HG03558 (cell line): ENCODE measurements at regions not wholly inside any gene's neighbourhood (a gene's known extent, or its start where the extent isn't known, plus 50 kb on each side); places are given as distances from the start of the nearest gene placed in this dataset.
"Not testable (repeated sequence)": the region's sequence is repeated elsewhere in the genome, so short reads cannot be mapped to it uniquely, and the experiment has no call there.

Source experiments
- ATAC-seq: cut with Tn5 transposase; IDR thresholded peaks from one replicate; pipeline ENCODE4 v1.9.1; 2021; ENCODE audit warnings: moderate number of reproducible peaks; ENCODE audit not compliant: unreplicated experiment; ENCODE audit errors: extremely low read depth

DNA sequence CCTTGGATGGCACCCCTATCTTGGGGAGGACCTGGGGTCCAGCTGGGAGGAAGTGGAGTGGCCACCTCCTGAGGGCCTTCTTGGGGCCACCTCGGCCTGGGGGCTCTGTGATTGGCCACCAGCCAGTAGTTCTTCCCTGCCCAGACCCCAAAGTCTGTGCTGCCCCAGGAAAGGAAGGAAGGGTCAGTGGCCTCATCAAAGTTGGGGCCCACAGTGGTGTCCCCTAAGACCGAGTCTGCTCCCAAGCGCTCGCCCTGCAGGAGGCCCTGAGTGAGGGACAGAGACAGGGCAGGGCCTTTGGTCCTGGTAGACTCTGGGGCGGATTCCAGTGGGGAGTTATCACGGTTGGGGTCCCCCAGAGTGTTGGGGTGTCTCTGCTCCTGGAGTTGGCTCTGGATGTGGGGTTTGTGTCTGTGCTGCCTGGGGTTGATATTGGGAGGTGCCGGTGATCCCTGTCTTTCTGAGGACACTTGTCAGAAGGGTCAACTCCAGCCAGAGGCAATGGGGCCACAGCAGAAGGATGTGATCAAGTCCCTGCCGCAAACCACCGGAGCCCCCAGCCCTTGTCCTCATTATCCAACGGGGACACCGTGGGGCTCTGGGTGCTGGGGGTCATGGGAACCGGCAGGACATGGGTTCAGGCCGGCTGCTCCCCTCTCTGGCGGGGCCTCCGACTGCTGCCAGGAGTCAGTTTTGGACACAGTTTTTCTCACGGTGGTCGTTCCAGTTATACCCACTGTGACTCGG, 364.3 kb downstream of the TMEM121 start:
- no peak for ATAC-seq

DNA sequence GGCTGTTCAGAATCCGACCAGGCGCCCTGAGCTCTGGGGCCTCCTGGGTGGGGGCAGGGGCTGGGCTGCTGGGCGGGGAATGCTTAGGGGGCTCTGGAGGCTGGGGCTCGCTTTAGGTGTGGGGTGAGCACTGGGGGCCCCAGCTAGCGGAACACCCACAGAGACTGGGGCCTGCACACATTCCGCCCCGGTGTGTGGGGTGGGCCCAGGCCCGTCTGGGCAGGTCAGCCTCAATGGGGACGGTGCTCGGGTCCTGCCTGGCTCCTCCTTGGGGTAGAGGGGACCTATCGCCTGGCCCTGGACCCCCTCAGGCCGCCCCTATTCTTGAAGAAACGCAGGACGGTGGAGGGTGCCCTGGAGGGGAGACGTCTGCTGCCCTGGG, 364.8 kb downstream of the TMEM121 start:
- ATAC-seq: no peak

DNA sequence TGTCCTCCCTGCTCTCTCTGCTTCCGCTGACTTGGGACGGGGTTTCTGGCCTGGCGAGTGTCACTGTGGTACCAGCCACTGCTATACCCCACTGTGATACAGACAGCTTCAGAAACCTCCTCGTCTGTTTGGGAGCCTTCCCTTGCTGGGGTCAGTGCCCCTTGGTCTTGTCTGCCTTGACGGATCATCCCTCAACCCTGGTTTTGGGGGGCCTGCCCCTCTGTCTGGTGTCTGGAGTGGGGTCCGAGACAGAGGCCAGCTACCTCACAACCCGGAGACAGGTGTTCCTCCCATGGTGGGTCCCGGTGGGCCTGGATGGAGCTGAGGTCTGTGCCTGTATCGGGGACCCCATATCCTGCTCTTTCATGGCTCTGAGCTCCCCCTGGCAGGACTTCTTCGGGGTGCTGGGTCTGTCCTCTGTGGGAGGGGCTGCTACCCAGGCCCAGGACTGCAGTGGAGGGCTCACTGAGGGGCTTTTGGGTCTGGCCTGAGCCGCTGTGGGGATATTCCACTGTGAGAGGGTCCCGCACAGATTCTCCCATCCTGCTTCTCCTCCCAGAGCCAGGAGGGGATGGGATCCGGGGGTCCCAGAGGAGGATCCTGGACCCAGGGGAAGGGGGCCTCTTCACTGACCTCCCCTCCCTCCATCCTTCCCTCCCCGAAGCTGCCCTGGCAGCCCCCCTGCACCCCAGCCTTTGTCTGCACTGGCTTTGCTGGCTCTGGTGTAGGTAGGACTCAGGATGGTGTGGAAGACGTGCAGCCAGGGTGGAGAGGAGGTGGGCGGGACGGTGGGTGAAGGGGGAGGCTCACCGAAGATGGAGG, 365.5 kb downstream of the TMEM121 start:
- no peak for ATAC-seq

DNA sequence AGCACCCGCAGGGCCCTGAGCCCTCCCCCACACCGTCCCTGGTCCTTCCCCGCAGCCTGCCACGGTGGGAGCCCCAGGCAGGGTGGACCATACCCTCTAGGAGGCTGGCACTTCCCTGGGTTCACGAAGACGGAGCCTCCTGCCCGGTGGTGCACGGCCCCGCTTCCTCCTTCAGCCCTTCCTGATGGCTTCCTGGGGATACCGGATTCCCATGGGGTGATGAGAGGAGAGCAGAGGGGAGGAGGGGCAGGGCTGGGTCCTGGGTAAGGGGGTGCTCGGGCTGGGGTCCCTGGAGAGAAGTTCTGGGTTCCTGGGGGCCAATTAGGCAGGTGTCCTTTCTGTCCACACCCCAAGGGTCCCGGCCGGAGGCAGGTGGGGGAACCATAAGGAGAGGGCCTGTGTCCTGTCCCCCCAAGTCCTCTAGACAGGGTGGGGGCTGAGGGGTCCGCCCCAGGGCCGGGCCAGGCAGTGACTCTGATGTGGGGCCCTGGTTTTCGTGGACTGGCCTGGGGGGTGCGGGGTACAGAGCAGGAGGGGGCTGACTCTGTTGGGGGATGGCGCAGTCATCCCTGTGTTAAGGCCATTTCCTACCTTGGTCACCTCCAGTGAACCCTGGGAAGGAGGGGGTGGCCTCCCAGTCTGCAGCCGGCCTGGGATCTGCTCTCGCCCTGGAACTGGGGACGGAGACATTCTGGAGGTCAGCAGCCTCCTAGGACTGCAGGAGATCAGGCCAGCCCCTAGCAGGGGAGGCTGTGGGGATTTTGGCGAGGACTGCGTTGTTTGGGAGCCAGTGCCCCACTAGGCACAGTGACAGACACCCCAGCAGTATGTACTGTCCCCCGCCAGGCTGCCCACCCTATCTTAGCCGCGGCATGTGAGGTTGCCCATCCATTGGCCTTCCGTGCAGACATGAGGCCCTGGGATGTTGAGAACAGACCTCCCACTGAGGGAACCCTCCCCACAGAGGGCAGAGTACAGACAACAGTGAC, 366.4 kb downstream of the TMEM121 start:
- ATAC-seq: not testable (repeated sequence)

DNA sequence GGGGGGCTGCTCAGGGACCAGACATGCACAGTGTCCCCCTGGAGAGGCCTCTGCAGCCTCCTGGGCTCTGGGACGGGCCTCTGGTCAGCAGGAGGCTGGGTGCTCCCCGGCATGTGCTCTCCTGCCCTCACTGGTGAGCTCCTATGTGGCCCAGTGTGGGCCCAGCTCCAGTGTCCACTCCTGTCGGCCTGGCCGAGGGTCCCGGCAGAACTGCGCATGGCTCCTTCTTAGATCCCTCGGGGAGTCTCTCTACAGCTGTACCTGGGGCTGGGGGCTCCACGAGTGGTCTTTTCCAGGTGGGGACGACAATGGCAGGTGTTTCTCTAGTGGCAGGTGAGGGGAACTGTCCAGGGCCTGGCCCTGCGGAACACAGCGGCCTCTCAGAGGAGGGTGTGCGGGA, 367.3 kb downstream of the TMEM121 start:
- not testable (repeated sequence) for ATAC-seq

DNA sequence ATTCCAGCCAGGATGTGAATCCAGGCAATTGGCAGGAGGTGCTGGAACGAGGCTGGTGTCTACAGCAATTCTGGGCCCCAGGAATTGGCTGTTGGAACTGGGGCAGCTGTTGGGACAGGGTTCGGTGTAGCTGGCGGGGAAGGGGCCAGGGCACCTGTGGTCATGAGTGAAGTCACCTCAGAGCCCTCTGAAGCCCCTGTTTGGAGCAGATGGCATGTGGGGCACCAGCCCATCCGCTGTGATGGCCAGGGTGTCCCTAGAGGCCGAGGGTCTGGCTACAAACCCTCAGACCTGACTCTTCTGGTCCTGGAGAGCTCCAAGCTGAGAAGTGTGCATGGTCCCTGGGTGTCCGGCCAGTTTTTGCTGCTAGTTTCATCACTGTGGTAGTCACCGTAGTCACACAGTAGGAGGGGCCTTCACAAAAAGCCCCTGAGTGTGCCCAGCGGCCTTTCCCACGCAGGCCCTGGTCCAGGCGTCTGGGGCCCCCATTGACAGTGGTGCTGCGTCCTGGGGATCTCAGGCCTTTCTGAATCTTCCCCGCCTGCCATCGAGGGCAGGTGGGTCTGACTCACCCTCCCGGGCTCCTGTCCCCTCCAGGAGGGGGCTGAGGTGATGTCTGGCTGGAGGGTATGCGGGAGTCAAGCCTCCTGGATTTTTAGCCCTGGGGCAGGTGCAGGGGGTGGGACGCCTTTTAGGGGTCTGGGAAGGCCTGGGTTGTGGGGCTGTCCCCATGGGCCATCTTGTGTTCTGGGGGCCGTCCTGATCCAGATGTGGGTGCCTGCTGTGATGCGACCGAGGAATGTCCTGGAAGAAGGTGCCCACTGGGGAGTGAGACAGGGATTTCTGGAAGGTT, 368.0 kb downstream of the TMEM121 start:
- no peak for ATAC-seq

DNA sequence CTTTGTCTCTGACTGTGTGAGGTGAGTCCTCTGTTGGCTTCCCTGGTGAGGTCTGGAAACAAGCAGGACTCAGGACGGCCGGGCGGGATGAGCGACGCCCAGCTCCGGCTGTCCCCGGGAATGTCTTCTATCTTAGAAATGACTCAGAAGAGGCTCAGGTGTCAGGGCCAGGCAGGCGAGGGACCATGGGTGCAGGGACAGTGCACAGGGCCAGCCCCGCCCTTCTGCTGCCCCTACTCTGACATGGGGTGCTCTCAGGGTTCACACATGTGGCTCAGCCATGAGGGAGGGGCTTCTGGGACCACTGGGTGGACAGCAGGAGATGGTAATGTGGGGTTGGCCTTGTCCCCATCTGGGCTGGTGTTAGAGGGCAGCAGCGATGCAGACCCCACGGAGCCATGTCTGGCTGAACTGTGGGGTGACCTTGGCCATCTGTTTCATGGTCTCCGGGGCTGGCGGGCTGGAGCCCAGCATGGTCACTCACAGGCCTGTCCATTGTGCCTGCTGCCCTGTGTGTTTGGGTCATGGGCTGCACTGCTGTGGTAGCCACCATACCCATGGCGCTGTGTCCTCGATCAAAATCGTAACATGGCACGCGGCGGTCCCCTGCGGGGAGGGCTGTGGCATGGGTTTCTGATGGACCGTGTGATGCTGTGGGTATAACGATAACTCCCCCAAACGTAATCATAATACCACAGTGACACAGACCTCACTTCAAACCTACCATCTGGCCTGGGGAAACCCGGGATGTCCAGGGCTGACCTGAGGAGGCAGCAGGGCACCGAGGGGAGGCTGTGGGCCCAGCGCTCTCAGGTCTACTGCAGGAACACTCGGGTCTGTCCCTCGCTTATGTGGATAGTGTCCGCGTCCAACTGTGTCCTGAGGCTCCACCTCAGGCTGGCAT, 368.8 kb downstream of the TMEM121 start:
- no peak for ATAC-seq

DNA sequence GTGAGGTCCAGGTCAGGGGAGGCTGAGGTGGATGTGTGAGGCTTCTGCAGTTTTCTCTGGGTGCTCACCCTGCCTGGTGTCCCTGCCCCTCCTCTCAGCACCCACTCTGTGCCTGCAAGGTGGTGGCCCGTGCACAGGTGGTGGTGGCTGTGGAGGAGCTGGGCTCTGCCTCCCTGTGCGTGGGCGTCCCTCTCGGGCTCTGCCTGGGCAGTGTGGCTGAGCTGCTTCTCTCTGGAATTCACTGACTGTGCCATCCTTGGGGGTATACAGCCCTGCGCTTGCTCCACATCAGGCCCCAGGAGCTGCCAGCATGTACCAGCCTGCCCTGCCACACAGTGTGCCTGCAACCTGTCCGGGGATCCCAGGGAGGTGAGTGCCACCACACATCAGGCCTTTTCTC, 369.8 kb downstream of the TMEM121 start:
- not testable (repeated sequence) for ATAC-seq

DNA sequence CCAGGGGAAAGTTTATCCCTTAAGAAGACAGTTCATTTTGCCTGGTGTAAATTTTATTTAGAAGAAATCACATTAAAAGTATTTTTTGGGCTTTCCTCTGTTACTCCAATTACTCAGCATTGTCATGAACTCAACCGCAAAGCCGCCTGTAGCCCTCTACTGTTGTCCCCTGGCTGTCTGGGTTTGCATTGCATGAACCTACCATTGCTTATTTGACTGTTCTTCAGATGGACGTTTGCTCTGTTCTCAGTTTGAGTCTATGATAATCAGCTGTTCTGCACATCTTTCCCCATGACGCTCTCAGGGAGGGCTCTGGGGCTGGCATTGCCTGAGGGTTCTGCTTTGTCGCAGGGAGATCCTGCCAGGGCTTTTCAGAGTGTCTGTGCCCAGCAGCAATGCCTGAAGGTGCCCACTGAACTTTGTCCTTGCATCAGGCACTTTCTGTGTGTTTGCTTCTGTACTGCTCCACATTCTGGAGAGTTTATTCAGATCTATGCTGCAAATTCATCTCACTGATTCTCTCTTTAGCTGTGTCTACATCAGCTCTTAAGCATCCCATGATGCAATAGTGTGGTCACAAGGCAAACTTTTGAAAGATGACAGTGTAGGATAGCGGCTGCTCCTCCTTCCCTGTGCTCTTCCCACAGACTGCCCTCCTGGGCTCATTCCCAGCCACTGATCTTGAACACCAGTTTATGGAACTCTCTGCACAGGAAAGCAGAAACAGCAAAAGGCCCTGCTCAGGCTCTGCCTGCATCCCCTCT, 370.8 kb downstream of the TMEM121 start:
- not testable (repeated sequence) for ATAC-seq

DNA sequence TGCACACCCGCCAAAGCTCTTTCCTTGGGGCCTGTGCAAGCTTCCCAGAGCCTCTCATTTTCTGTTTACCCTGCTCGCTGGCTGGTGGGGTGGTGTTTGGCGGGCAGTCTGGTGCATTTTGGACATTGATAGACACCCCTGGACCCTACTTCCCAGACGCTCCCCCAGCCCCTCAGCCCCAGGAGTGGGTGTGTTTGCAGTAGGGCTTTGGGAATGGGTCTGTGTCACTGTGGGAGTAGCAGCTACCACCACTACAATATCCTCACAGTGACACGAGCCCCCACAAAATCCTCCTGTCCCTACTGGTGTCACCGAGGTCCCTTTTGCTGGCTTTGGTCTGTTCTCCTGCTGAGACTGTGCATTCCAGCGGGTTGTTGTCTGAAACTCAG, 371.3 kb downstream of the TMEM121 start:
- no peak for ATAC-seq

DNA sequence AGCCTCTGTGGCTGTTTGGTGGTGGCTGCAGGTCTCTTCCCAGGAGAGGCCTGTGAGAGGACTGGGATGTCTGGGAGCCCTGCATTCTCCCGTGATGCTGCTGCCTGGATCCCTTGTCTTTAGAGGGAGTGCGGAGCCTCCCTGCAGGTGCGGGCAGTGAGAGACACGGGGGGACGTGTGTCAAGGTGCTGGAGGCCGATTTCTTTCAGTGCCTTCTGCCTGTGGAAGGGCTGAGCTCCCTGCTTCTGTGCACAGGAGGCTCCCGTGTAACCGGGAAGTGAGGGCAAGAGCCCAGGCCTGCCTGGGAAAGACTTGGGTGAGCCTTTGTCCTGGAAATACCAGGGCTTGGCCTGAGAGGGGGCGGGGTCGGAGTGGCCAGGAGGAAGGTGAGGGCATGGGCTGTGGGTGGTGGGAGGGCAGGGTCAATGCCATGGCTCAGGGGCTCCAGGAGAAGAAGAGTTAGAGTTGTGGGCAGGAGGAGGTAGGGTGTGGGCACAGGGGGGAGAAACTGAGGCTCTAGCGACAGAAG, 372.2 kb downstream of the TMEM121 start:
- no peak for ATAC-seq

DNA sequence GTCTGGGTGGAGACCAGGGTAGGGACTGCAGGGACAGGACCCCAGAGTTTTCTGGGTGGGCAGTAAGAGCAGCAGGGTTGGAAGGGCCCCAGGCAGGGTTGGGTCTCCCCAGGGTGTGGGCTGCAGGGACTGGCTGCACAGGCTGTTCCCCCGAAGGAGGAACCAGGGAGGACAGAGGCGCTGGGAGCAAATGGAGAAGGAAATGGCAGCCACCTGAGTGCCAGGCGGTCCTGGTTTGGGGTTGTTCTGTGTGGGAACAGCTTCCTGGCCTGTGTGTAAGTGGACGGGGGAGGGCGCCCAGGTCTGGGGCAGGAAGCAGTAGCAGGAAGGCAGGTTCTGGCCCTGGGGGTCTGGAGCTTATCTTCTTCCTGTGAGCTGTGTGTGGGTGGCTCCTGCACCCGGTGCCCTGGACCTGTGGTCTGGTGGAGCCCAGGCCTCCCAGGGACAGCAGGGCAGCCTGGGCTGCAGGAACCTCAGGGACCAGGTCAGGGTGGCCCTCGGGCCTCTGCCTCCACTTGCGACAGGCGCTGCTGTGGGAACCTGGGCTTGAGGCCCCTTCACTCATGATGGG, 372.8 kb downstream of the TMEM121 start:
- ATAC-seq: no peak

DNA sequence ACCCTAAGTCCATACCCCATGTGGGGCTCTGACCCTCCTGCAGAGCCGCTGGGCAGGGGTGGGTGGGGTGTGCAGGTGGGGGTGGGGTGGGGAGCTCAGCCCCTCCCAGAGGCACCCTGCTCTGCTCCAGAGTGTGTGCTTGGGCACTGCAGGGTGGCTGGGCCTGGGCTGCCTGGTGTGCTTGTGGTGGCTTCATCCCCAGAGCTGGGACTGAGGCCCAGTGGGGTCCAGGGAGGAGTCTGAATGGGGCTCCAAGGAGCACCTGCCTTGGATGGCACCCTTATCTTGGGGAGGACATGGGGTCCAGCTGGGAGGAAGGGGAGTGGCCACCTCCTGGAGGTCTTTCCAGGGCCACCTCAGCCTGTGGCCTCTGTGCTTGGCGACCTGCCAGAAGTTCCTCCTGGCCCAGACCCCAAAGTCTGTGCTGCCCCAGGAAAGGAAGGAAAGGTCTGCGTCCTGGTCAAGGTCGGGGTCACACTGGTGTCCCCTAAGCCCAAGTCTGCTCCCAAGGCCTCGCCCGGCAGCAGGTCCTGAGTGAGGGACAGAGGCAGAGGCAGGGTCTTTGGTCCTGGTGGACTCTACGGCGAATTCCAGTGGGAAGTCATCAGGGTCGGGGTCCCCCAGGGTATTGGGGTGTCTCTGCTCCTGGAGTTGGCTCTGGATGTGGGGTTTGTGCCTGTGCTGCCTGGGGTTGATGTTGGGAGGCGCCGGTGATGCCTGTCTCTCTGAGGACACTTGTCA, 373.4 kb downstream of the TMEM121 start:
- no peak for ATAC-seq

DNA sequence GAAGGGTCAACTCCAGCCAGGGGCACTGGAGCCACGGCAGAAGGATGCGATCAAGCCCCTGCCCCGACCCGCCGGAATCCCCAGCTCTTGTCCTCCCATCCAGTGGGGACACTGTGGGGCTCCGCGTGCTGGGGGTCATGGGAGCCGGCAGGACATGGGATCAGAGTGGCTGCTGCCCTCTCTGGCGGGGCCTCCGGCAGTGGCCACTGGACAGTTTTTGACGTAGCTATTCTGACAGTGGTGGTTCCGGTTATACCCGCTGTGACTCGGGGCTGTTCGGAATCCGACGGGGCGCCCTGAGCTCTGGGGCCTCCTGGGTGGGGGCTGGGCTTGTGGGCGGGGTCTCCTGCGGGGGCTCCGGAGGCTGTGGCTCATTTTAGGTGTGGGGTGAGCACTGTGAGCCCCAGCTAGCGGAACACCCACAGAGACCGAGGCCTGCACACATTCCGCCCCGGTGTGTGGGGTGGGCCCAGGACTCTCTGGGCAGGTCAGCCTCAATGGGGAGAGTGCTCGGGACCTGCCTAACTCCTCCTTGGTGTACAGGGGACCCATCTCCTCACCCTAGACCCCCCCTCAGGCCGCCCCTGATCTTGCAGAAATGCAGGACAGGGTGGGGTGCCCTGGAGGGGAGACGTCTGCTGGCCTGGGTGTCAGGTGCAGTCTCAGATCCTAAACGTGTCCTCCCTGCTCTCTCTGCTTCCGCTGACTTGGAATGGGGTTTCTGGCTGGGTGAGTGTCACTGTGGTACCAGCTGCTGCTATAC, 374.2 kb downstream of the TMEM121 start:
- ATAC-seq: no peak

DNA sequence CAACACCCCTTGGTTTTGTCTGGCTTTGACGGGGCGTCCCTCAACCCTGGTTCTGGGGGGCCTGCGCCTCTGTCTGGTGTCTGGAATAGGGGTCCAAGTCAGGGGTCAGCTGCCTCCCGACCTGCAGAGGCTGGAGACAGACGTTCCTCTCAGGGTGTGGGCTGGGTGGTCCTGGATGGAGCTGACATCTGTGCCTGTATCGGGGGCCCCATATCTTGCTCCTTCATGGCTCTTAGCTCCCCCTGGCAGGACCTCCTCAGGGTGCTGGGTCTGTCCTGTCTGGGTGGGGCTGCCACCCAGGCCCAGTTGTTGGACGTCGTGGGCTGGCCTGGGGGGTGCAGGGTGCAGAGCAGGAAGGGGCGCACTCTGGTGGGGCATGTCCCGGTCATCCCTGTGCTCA, 374.8 kb downstream of the TMEM121 start:
- no peak for ATAC-seq
